Tibial nerve (tissue), 4 donors: ENCODE measurements at regions not wholly inside any gene's neighbourhood (a gene's known extent, or its start where the extent isn't known, plus 50 kb on each side); places are given as distances from the start of the nearest gene placed in this dataset.

Experiments used
- EP300 ChIP-seq, 2 donors: sonication (generic); formaldehyde crosslinking; IDR thresholded peaks; one replicate each; pipeline ENCODE4 v1.6.1; 2017; ENCODE audit warnings: antibody characterized with exemption in 2 of 2, mild to moderate bottlenecking in 1 of 2
- POLR2A ChIP-seq, 2 donors: fragments of 450-650 bp; IDR thresholded peaks; one replicate each; pipeline ENCODE4 v1.6.1; 2017; ENCODE audit warnings: antibody characterized with exemption in 2 of 2, mild to moderate bottlenecking in 2 of 2, moderate library complexity in 2 of 2
- TF ChIP-seq, protein P1 (sequence below), 5 experiments: fragments of 200-600 bp in 3 of 5; fragments of 450-650 bp in 2 of 5; sonication (generic) in 3 of 5; IDR thresholded peaks; one replicate each; pipeline ENCODE4 v1.5.1; 2016 to 2019; ENCODE audit warnings: antibody characterized with exemption in 5 of 5, mild to moderate bottlenecking in 3 of 5, moderate library complexity in 2 of 5

DNA sequence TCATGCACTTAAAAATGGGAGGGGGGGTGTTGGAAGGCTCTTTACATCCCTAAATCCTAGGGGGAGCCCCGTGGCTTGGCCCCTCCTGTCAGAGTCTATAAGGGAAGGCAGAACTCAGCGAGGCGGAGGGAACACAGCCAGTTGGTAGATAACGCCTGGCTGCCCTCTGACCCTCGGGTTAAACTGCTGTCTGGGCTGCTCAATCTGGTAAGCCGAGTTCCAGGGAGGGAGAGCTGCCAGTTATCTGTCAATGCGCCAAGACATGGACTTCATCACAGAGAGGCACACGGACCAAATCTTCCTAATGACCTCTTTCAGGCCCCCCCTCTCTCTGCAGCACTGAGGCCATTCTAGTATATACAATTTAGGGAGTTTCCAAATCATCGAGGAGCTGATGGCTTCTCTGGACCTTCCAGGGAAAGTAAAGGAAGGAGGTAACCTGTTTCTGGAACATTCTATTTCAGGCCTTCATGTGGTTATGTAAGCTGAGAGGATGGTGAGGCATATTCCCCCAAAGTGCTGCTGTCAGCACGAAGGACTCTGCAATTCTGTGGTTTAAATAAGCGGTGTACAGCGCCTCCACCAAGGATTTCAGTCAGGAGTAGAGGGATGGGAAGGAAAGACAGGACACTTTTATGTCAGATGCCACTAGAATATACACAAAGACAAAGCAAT, 349.0 kb downstream of the MCTP2 start:
- TF ChIP-seq, protein P1, sequence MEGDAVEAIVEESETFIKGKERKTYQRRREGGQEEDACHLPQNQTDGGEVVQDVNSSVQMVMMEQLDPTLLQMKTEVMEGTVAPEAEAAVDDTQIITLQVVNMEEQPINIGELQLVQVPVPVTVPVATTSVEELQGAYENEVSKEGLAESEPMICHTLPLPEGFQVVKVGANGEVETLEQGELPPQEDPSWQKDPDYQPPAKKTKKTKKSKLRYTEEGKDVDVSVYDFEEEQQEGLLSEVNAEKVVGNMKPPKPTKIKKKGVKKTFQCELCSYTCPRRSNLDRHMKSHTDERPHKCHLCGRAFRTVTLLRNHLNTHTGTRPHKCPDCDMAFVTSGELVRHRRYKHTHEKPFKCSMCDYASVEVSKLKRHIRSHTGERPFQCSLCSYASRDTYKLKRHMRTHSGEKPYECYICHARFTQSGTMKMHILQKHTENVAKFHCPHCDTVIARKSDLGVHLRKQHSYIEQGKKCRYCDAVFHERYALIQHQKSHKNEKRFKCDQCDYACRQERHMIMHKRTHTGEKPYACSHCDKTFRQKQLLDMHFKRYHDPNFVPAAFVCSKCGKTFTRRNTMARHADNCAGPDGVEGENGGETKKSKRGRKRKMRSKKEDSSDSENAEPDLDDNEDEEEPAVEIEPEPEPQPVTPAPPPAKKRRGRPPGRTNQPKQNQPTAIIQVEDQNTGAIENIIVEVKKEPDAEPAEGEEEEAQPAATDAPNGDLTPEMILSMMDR (IDR thresholded peaks at IDR 0.05), result no peak
- TF ChIP-seq EP300 (IDR thresholded peaks at IDR 0.05) (no peak), POLR2A (IDR thresholded peaks at IDR 0.05) (no peak)
